ENCODE measurements at regions not wholly inside any gene's neighbourhood (a gene's known extent, or its start where the extent isn't known, plus 50 kb on each side); places are given as distances from the start of the nearest gene placed in this dataset.
A peak's percentile ranks its signal among the peaks of the same experiment; 100 is the strongest.

DNA sequence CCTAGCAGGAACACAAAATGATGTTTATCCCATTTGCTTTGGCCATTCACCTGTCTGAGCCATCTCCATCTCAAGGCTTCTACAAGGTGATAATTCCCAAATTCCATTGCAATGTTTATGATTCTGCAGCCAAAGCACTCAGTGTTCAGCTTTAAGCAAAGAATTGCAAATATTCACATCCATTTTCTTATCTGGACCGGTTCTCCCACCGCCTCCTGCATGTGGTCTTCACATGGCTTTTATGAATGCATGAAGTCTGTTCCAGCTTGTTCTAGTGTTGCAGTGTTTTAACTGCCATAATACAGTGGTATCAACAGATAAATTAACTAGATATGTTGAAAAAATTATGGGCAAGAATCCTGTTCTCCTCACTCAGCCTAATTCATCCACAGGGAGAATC, 443.0 kb upstream of the KLF4 start:
- DNase-seq (ENCODE audit: low read depth, low spot score): no peak
- ChIA-PET POLR2A (no interaction called here), CTCF (interaction anchor here (1.5 kb wide), 1 partner anchor 633 kb away, joined by 3 read pairs; no protein-coding TSS in a partner anchor)
- H3K4me3 ChIP-seq (ENCODE audit: low read depth, low read length): no peak overlapping the region
- TF ChIP-seq, protein P1, sequence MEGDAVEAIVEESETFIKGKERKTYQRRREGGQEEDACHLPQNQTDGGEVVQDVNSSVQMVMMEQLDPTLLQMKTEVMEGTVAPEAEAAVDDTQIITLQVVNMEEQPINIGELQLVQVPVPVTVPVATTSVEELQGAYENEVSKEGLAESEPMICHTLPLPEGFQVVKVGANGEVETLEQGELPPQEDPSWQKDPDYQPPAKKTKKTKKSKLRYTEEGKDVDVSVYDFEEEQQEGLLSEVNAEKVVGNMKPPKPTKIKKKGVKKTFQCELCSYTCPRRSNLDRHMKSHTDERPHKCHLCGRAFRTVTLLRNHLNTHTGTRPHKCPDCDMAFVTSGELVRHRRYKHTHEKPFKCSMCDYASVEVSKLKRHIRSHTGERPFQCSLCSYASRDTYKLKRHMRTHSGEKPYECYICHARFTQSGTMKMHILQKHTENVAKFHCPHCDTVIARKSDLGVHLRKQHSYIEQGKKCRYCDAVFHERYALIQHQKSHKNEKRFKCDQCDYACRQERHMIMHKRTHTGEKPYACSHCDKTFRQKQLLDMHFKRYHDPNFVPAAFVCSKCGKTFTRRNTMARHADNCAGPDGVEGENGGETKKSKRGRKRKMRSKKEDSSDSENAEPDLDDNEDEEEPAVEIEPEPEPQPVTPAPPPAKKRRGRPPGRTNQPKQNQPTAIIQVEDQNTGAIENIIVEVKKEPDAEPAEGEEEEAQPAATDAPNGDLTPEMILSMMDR (IDR thresholded peaks at IDR 0.05; ENCODE audit: insufficient read depth, low read length, missing control alignments): no peak

DNA sequence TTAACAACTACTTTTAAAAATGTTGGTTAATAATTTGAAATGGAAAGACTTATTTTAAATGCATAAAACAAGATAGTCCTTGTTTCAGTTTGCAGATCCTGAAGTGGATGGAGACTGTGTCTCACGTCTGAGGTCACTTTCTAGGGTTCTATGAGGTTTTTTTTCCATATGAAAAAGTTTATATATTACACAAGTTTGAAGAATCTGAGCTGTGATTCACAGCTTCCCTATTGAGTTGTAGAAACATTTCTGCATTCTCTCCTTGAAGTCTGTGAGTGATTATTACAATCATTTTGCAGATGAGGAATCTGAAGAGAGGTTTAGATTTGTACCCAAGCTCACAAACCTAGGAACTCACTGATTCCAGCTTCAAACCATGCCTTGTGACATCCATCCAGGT, 442.5 kb upstream of the KLF4 start:
- no peak overlapping the region for H3K4me3 ChIP-seq (ENCODE audit: low read depth, low read length)
- CTCF ChIA-PET: interaction anchor here (1.5 kb wide), 1 partner anchor 633 kb away, joined by 3 read pairs; no protein-coding TSS in a partner anchor
- peak; percentile 4 for DNase-seq (ENCODE audit: low read depth, low spot score)
- TF ChIP-seq, protein P1 (IDR thresholded peaks at IDR 0.05; ENCODE audit: insufficient read depth, low read length, missing control alignments): no peak
- POLR2A ChIA-PET: no interaction called here

- TF ChIP-seq, protein P1 (IDR thresholded peaks at IDR 0.05; ENCODE audit: insufficient read depth, low read length, missing control alignments): no peak
- H3K4me3 ChIP-seq (ENCODE audit: low read depth, low read length): no peak overlapping the region
- DNase-seq (ENCODE audit: low read depth, low spot score): no peak
- ChIA-PET POLR2A (no interaction called here), CTCF (interaction anchor here (1.5 kb wide), 1 partner anchor 634 kb away, joined by 3 read pairs; no protein-coding TSS in a partner anchor)
Measured at GRCh38 chr9:107931071-107931715, 441.6 kb upstream of the KLF4 start.

DNA sequence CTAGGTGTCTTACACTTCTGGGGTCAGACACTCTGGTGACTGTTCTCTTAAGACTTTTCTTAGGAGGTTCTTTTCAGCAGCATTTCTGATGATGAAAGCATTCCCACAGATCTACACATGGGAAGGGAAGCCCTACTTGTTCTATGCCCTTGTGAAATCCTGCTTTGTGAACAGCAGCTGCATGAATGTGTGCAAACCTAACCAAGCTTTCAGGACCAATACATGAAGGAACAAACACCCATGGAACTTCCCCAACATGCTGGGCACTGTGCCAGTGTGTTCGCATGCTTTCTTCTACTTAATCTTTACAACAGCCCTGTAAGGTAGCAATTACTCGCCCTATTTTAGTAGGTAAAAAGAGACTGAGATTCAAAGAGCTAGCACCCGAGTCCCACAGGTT, 439.9 kb upstream of the KLF4 start:
- ChIA-PET POLR2A (no interaction called here), CTCF (no interaction called here)
- DNase-seq (ENCODE audit: low read depth, low spot score): no peak
- H3K4me3 ChIP-seq (ENCODE audit: low read depth, low read length): no peak overlapping the region
- TF ChIP-seq, protein P1 (IDR thresholded peaks at IDR 0.05; ENCODE audit: insufficient read depth, low read length, missing control alignments): no peak

DNA sequence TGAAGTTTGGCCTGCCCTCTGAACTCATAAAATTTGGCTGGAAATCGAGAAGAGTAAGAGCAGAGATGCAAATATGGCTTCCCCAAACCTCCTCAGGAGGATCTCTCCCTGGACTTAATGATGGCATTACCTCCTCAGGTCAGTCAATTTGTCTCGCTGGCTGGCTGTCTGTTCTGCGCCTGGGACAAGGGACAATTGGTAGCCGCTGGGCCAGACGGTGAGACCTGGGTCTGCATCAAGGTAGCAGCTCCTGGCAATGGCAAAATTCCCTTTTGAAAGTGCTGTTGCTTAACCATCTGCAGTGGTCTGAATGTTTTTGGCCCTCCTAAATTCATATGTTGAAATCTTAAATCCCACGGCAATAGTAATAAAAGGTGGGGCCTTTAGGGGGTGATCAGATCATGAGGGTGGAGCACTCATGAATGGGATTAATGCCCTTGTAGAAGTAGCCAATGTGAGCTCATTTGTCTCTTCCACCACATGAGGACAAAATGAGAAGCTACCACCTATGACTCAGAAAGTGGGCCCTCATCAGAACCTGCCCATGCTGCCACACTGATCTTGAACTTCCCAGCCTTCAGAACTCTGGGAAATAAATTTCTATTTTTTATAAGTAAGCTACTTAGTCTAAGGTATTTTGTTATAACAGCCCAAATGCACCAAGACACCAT, 439.3 kb upstream of the KLF4 start:
- no peak overlapping the region for H3K4me3 ChIP-seq (ENCODE audit: low read depth, low read length)
- POLR2A ChIA-PET: no interaction called here
- CTCF ChIA-PET: no interaction called here
- TF ChIP-seq, protein P1 (IDR thresholded peaks at IDR 0.05; ENCODE audit: insufficient read depth, low read length, missing control alignments): no peak
- DNase-seq (ENCODE audit: low read depth, low spot score): no peak

- TF ChIP-seq, protein P1 (IDR thresholded peaks at IDR 0.05; ENCODE audit: insufficient read depth, low read length, missing control alignments): no peak
- H3K4me3 ChIP-seq (ENCODE audit: low read depth, low read length): no peak overlapping the region
- no peak for DNase-seq (ENCODE audit: low read depth, low spot score)
- CTCF ChIA-PET: no interaction called here
- POLR2A ChIA-PET: no interaction called here
Measured at GRCh38 chr9:107927276-107927675, 437.7 kb upstream of the KLF4 start.
